ENCODE measurements at regions not wholly inside any gene's neighbourhood (a gene's known extent, or its start where the extent isn't known, plus 50 kb on each side); places are given as distances from the start of the nearest gene placed in this dataset.
"Not testable (repeated sequence)": the region's sequence is repeated elsewhere in the genome, so short reads cannot be mapped to it uniquely, and the experiment has no call there.

GRCh38 chr4:127410644-127411043, 222.1 kb upstream of the INTU start:
- DNase-seq (ENCODE audit: low read depth): no peak
- in situ Hi-C loops (cut with HindIII; ENCODE audit: low pct_unique_long_range_greater_than_20kb, low sequenced_read_pairs): no loop called here

- no peak for DNase-seq (ENCODE audit: low read depth)
- in situ Hi-C loops (cut with HindIII; ENCODE audit: low pct_unique_long_range_greater_than_20kb, low sequenced_read_pairs): no loop called here
These were observed 217.7 kb upstream of the INTU start for GRCh38 chr4:127414951-127415606.

GRCh38 chr4:127416115-127416514, 216.6 kb upstream of the INTU start:
- in situ Hi-C loops (cut with HindIII; ENCODE audit: low pct_unique_long_range_greater_than_20kb, low sequenced_read_pairs): no loop called here
- no peak for DNase-seq (ENCODE audit: low read depth)

GRCh38 chr4:127417885-127418535, 214.7 kb upstream of the INTU start:
- in situ Hi-C loops (cut with HindIII; ENCODE audit: low pct_unique_long_range_greater_than_20kb, low sequenced_read_pairs): no loop called here
- DNase-seq (ENCODE audit: low read depth): peak; percentile 32

- in situ Hi-C loops (cut with HindIII; ENCODE audit: low pct_unique_long_range_greater_than_20kb, low sequenced_read_pairs): no loop called here
- DNase-seq (ENCODE audit: low read depth): no peak
These were observed 213.3 kb upstream of the INTU start for GRCh38 chr4:127419431-127419830.

- no peak for DNase-seq (ENCODE audit: low read depth)
- in situ Hi-C loops (cut with HindIII; ENCODE audit: low pct_unique_long_range_greater_than_20kb, low sequenced_read_pairs): no loop called here
These were observed 211.3 kb upstream of the INTU start for GRCh38 chr4:127421437-127421836.

- no peak for DNase-seq (ENCODE audit: low read depth)
- in situ Hi-C loops (cut with HindIII; ENCODE audit: low pct_unique_long_range_greater_than_20kb, low sequenced_read_pairs): no loop called here
These were observed 207.4 kb upstream of the INTU start for GRCh38 chr4:127425202-127425845.

- no peak for DNase-seq (ENCODE audit: low read depth)
- in situ Hi-C loops (cut with HindIII; ENCODE audit: low pct_unique_long_range_greater_than_20kb, low sequenced_read_pairs): no loop called here
These were observed 206.9 kb upstream of the INTU start for GRCh38 chr4:127425851-127426250.

- no peak for DNase-seq (ENCODE audit: low read depth)
- in situ Hi-C loops (cut with HindIII; ENCODE audit: low pct_unique_long_range_greater_than_20kb, low sequenced_read_pairs): no loop called here
These were observed 191.2 kb upstream of the INTU start for GRCh38 chr4:127441571-127441970.

GRCh38 chr4:127445471-127445870, 187.3 kb upstream of the INTU start:
- in situ Hi-C loops (cut with HindIII; ENCODE audit: low pct_unique_long_range_greater_than_20kb, low sequenced_read_pairs): no loop called here

GRCh38 chr4:127446427-127446885, 186.3 kb upstream of the INTU start:
- in situ Hi-C loops (cut with HindIII; ENCODE audit: low pct_unique_long_range_greater_than_20kb, low sequenced_read_pairs): no loop called here
- DNase-seq (ENCODE audit: low read depth): no peak

More at GRCh38 chr4:127445471-127445870, 187.3 kb upstream of the INTU start:
- no peak for DNase-seq (ENCODE audit: low read depth)

- DNase-seq (ENCODE audit: low read depth): no peak
- in situ Hi-C loops (cut with HindIII; ENCODE audit: low pct_unique_long_range_greater_than_20kb, low sequenced_read_pairs): no loop called here
These were observed 183.8 kb upstream of the INTU start for GRCh38 chr4:127448986-127449385.

GRCh38 chr4:127449449-127449848, 183.3 kb upstream of the INTU start:
- DNase-seq (ENCODE audit: low read depth): no peak
- in situ Hi-C loops (cut with HindIII; ENCODE audit: low pct_unique_long_range_greater_than_20kb, low sequenced_read_pairs): no loop called here

GRCh38 chr4:127450276-127450675, 182.5 kb upstream of the INTU start:
- in situ Hi-C loops (cut with HindIII; ENCODE audit: low pct_unique_long_range_greater_than_20kb, low sequenced_read_pairs): no loop called here

GRCh38 chr4:127463883-127464282, 168.9 kb upstream of the INTU start:
- in situ Hi-C loops (cut with HindIII; ENCODE audit: low pct_unique_long_range_greater_than_20kb, low sequenced_read_pairs): no loop called here
- no peak for DNase-seq (ENCODE audit: low read depth)

More at GRCh38 chr4:127450276-127450675, 182.5 kb upstream of the INTU start:
- no peak for DNase-seq (ENCODE audit: low read depth)

- no peak for DNase-seq (ENCODE audit: low read depth)
- in situ Hi-C loops (cut with HindIII; ENCODE audit: low pct_unique_long_range_greater_than_20kb, low sequenced_read_pairs): no loop called here
These were observed 163.2 kb upstream of the INTU start for GRCh38 chr4:127469542-127469941.

- in situ Hi-C loops (cut with HindIII; ENCODE audit: low pct_unique_long_range_greater_than_20kb, low sequenced_read_pairs): no loop called here
- DNase-seq (ENCODE audit: low read depth): no peak
These were observed 162.6 kb upstream of the INTU start for GRCh38 chr4:127469959-127470809.

GRCh38 chr4:127478271-127478670, 154.5 kb upstream of the INTU start:
- DNase-seq (ENCODE audit: low read depth); in situ Hi-C loops (cut with HindIII; ENCODE audit: low pct_unique_long_range_greater_than_20kb, low sequenced_read_pairs): not testable (repeated sequence)

Measured in Caki2 (cell line).